ENCODE measurements at regions not wholly inside any gene's neighbourhood (a gene's known extent, or its start where the extent isn't known, plus 50 kb on each side); places are given as distances from the start of the nearest gene placed in this dataset.

DNA sequence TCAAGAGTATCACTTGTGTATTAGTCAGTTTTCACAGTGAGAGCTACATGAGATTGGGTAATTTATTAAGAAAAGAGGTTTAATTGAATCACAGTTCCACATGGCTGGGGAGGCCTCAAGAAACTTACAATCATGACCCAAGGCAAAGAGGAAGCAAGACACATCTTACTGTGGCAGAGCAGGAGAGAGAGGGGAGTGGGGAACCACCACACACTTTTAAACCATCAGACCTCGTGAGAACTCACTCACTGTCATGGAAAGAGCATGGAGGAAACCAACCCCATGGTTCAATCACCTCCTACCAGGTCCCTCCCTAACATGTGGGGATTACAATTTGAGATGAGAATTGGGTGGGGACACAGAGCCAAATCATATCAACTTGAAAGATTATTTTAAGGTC is 522.9 kb downstream of the FLRT2 start (continued):
- no peak for TF ChIP-seq MEF2B (IDR thresholded peaks at IDR 0.05; ENCODE audit: partially characterized antibody, poor library complexity, severe bottlenecking)
- TF ChIP-seq, protein P1, sequence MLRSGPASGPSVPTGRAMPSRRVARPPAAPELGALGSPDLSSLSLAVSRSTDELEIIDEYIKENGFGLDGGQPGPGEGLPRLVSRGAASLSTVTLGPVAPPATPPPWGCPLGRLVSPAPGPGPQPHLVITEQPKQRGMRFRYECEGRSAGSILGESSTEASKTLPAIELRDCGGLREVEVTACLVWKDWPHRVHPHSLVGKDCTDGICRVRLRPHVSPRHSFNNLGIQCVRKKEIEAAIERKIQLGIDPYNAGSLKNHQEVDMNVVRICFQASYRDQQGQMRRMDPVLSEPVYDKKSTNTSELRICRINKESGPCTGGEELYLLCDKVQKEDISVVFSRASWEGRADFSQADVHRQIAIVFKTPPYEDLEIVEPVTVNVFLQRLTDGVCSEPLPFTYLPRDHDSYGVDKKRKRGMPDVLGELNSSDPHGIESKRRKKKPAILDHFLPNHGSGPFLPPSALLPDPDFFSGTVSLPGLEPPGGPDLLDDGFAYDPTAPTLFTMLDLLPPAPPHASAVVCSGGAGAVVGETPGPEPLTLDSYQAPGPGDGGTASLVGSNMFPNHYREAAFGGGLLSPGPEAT (IDR thresholded peaks at IDR 0.05; ENCODE audit: low read depth) = no peak
- no peak for TF ChIP-seq RFX5 (IDR thresholded peaks at IDR 0.05; ENCODE audit: low read depth, low read length)

DNA sequence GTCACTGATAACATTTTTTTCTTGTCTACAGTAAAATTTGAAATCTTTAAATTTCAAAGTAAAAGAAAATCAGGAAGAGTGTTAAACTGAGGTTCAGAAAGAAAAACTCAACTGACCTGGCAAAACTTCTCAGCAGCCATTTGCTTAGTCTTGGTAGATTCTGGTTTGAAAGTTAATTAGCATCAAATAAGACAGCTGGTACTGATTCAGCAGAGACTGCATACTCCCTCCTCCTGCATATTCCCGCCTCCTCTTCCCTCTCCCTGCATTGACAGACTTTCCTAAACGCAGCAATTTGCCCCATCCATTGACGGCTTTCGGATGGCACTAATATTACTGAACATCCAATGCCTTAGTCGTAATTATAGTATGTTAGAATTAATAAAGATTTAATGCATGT is 520.8 kb downstream of the FLRT2 start:
- Histone ChIP-seq H4K20me1 (ENCODE audit: control insufficient read depth, insufficient read depth) (no peaks in the 10 kb centered on the region), H3K9me3 (replicated peaks; ENCODE audit: control insufficient read depth, insufficient read depth, low read length) (no peaks in the 10 kb centered on the region; the same call in 2 of the 3 replicates), H3K4me2 (ENCODE audit: control insufficient read depth, insufficient read depth) (no peak overlapping the region), H3K9ac (ENCODE audit: control insufficient read depth, insufficient read depth, low read length) (no peak overlapping the region), H2AFZ (ENCODE audit: control insufficient read depth, low read depth, low read length) (no peak overlapping the region), H3K27me3 (replicated peaks in 1 of 2; ENCODE audit: control insufficient read depth in 2 of 2, insufficient read depth in 2 of 2, low read length in 1 of 2) (no peaks in the 10 kb centered on the region), H3K27ac (ENCODE audit: control insufficient read depth, insufficient read depth) (no peak overlapping the region), H3K36me3 (ENCODE audit: control insufficient read depth in 2 of 2, insufficient read depth in 2 of 2, low read length in 1 of 2) (no peaks in the 10 kb centered on the region), H3K79me2 (ENCODE audit: control insufficient read depth, insufficient read depth, low read length) (no peaks in the 10 kb centered on the region), H3K4me1 (ENCODE audit: control insufficient read depth, insufficient read depth, low read length) (no peaks in the 10 kb centered on the region), H3K4me3 (no peak overlapping the region)
- no peak for FAIRE-seq
- no TSS peak for BruUV-seq (replicated peaks)
- intact Hi-C loops (cut with micrococcal nuclease; ENCODE audit: unreplicated experiment) (no loop called here), in situ Hi-C loops (cut with MboI) (no loop called here)
- ChIA-PET SMC1A (ENCODE audit: uncharacterized antibody, unreplicated experiment) (no interaction called here), RAD21 (ENCODE audit: unreplicated experiment) (no interaction called here), POLR2A (no interaction called here), CTCF (interaction anchor here (2.6 kb wide), 1 partner anchor 15 kb away, joined by 19 read pairs; no protein-coding TSS in a partner anchor)
- DNase-seq (ENCODE audit: low read depth, low spot score) = no peak
- ATAC-seq = no peak
- whole genome bisulfite sequencing (ENCODE audit: insufficient coverage, insufficient replicate concordance, low lambda C conversion rate, missing lambda C conversion rate) = 34% methylated on average over 5 of the region's 5 CpGs
- TF ChIP-seq EP300 (IDR thresholded peaks at IDR 0.05; ENCODE audit: borderline replicate concordance in 1 of 2, control insufficient read depth in 1 of 2, low read depth in 2 of 2, low read length in 2 of 2) = no peak
- no peak for TF ChIP-seq ETV6 (conservative IDR thresholded peaks at IDR 0.05 in 1 of 2, IDR thresholded peaks at IDR 0.05 in 1 of 2; ENCODE audit: borderline replicate concordance in 1 of 2, low read depth in 1 of 2)
- TF ChIP-seq POU2F2 (IDR thresholded peaks at IDR 0.05; ENCODE audit: borderline replicate concordance, low read depth, low read length) = no peak
- TF ChIP-seq NRF1 (conservative IDR thresholded peaks at IDR 0.05; ENCODE audit: low read depth, low read length) = no peak
- no peak for TF ChIP-seq GATAD2B (conservative IDR thresholded peaks at IDR 0.05; ENCODE audit: low read depth)
- TF ChIP-seq MXI1 (IDR thresholded peaks at IDR 0.05; ENCODE audit: low read depth, low read length) = no peak
- no peak for TF ChIP-seq STAT1 (conservative IDR thresholded peaks at IDR 0.05)
- TF ChIP-seq IKZF2 (IDR thresholded peaks at IDR 0.05) = no peak
- TF ChIP-seq, protein P2, sequence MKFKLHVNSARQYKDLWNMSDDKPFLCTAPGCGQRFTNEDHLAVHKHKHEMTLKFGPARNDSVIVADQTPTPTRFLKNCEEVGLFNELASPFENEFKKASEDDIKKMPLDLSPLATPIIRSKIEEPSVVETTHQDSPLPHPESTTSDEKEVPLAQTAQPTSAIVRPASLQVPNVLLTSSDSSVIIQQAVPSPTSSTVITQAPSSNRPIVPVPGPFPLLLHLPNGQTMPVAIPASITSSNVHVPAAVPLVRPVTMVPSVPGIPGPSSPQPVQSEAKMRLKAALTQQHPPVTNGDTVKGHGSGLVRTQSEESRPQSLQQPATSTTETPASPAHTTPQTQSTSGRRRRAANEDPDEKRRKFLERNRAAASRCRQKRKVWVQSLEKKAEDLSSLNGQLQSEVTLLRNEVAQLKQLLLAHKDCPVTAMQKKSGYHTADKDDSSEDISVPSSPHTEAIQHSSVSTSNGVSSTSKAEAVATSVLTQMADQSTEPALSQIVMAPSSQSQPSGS (IDR thresholded peaks at IDR 0.05; ENCODE audit: low read length) = no peak
- TF ChIP-seq TCF7 (IDR thresholded peaks at IDR 0.05; ENCODE audit: borderline replicate concordance) = no peak
- no peak for TF ChIP-seq MEF2A (IDR thresholded peaks at IDR 0.05; ENCODE audit: insufficient read depth, low read depth, low read length)
- TF ChIP-seq, protein P3, sequence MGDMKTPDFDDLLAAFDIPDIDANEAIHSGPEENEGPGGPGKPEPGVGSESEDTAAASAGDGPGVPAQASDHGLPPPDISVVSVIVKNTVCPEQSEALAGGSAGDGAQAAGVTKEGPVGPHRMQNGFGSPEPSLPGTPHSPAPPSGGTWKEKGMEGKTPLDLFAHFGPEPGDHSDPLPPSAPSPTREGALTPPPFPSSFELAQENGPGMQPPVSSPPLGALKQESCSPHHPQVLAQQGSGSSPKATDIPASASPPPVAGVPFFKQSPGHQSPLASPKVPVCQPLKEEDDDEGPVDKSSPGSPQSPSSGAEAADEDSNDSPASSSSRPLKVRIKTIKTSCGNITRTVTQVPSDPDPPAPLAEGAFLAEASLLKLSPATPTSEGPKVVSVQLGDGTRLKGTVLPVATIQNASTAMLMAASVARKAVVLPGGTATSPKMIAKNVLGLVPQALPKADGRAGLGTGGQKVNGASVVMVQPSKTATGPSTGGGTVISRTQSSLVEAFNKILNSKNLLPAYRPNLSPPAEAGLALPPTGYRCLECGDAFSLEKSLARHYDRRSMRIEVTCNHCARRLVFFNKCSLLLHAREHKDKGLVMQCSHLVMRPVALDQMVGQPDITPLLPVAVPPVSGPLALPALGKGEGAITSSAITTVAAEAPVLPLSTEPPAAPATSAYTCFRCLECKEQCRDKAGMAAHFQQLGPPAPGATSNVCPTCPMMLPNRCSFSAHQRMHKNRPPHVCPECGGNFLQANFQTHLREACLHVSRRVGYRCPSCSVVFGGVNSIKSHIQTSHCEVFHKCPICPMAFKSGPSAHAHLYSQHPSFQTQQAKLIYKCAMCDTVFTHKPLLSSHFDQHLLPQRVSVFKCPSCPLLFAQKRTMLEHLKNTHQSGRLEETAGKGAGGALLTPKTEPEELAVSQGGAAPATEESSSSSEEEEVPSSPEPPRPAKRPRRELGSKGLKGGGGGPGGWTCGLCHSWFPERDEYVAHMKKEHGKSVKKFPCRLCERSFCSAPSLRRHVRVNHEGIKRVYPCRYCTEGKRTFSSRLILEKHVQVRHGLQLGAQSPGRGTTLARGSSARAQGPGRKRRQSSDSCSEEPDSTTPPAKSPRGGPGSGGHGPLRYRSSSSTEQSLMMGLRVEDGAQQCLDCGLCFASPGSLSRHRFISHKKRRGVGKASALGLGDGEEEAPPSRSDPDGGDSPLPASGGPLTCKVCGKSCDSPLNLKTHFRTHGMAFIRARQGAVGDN (IDR thresholded peaks at IDR 0.05) = no peak
